Endodermal cell (in vitro differentiated cells): ENCODE measurements at regions not wholly inside any gene's neighbourhood (a gene's known extent, or its start where the extent isn't known, plus 50 kb on each side); places are given as distances from the start of the nearest gene placed in this dataset.

Experiments used
- DNase-seq: peaks from one replicate; pipeline ENCODE4 v3.0.0-alpha.2; 2017
- H3K27ac ChIP-seq: 2 replicates; pipeline ENCODE4 v1.5.1; 2013; ENCODE audit warnings: mild to moderate bottlenecking, low read depth, low read length, moderate library complexity
- H3K27me3 ChIP-seq: 2 replicates; pipeline ENCODE4 v1.6.1; 2013; ENCODE audit warnings: mild to moderate bottlenecking, low read length, moderate library complexity; ENCODE audit not compliant: insufficient read depth, control insufficient read depth, poor library complexity, severe bottlenecking
- H3K36me3 ChIP-seq: 2 replicates; pipeline ENCODE4 v1.7.0; 2013; ENCODE audit warnings: mild to moderate bottlenecking, low read length, moderate library complexity; ENCODE audit not compliant: control insufficient read depth, insufficient read depth
- H3K4me1 ChIP-seq: one replicate; pipeline ENCODE4 v1.7.0; 2013; ENCODE audit warnings: low read length; ENCODE audit not compliant: control insufficient read depth, insufficient read depth
- H3K4me3 ChIP-seq: 2 replicates; pipeline ENCODE4 v1.5.1; 2013; ENCODE audit warnings: mild to moderate bottlenecking, low read length, moderate library complexity
- H3K9ac ChIP-seq: 2 replicates; pipeline ENCODE4 v1.6.1; 2013; ENCODE audit warnings: mild to moderate bottlenecking, low read length, moderate library complexity; ENCODE audit not compliant: poor library complexity, severe bottlenecking; ENCODE audit errors: extremely low read depth
- H3K9me3 ChIP-seq: 2 replicates; pipeline ENCODE4 v1.6.1; 2013; ENCODE audit warnings: mild to moderate bottlenecking, low read length, moderate library complexity; ENCODE audit not compliant: control insufficient read depth
- H3K27ac Mint-ChIP-seq: 2 replicates; pipeline ENCODE4 v1.8.0; 2020; ENCODE audit warnings: mixed read lengths
- H3K27me3 Mint-ChIP-seq: 2 replicates; pipeline ENCODE4 v1.8.0; 2021; ENCODE audit warnings: mild to moderate bottlenecking, mixed read lengths; ENCODE audit not compliant: insufficient read depth
- H3K36me3 Mint-ChIP-seq: 2 replicates; pipeline ENCODE4 v1.8.0; 2020; ENCODE audit warnings: low read depth, mixed read lengths
- H3K4me1 Mint-ChIP-seq: 2 replicates; pipeline ENCODE4 v1.8.0; 2020; ENCODE audit warnings: mixed read lengths
- H3K4me3 Mint-ChIP-seq: 2 replicates; pipeline ENCODE4 v1.8.0; 2020; ENCODE audit warnings: mild to moderate bottlenecking, moderate library complexity, mixed read lengths
- H3K9me3 Mint-ChIP-seq: 2 replicates; pipeline ENCODE4 v1.8.0; 2020; ENCODE audit warnings: mild to moderate bottlenecking, mixed read lengths
- CTCF ChIP-seq: fragments of 200-600 bp; sonication (generic); conservative IDR thresholded peaks from 2 replicates; pipeline ENCODE4 v1.5.0; 2021; ENCODE audit warnings: antibody characterized with exemption, mild to moderate bottlenecking
- WGBS, 2 experiments: methylation state at CpG; one replicate each; pipeline versions ENCODE4 v1.1.5 to v1.1.7; 2013; ENCODE audit warnings: missing lambda C conversion rate in 2 of 2, mixed read lengths in 1 of 2; ENCODE audit not compliant: insufficient coverage in 1 of 2, insufficient read length in 1 of 2; 5-methylcytosine and 5-hydroxymethylcytosine counted together

- Histone ChIP-seq H3K4me1 (no peaks in the 10 kb centered on the region), H3K9ac (no peak overlapping the region), H3K9me3 (no peaks in the 10 kb centered on the region), H3K36me3 (no peaks in the 10 kb centered on the region), H3K4me3 (no peak overlapping the region), H3K27ac (no peak overlapping the region), H3K27me3 (no peaks in the 10 kb centered on the region)
- H3K27ac Mint-ChIP-seq, result no peak overlapping the region
- no peak overlapping the region for H3K4me3 Mint-ChIP-seq
- H3K4me1 Mint-ChIP-seq, result peaks cover 6% of the 10 kb centered on the region
- no peak for DNase-seq
- H3K27me3 Mint-ChIP-seq, result peaks cover 5% of the 10 kb centered on the region
- H3K36me3 Mint-ChIP-seq, result no peaks in the 10 kb centered on the region
- 98 to 100% methylated on average over 1 of the region's 1 CpG for WGBS, 2 experiments
- no peaks in the 10 kb centered on the region for H3K9me3 Mint-ChIP-seq
- TF ChIP-seq CTCF, result no peak
Observed at GRCh38 chr2:207324001-207324400, 158.3 kb upstream of the KLF7 start.

GRCh38 chr2:207327513-207327912 lies 161.8 kb upstream of the KLF7 start:
- H3K9ac ChIP-seq, result no peak overlapping the region
- no peak for TF ChIP-seq CTCF
- no peak overlapping the region for H3K4me3 ChIP-seq
- Mint-ChIP-seq H3K36me3 (no peaks in the 10 kb centered on the region), H3K9me3 (no peaks in the 10 kb centered on the region), H3K27me3 (peaks cover 7% of the 10 kb centered on the region), H3K4me3 (no peak overlapping the region), H3K27ac (no peak overlapping the region), H3K4me1 (peaks cover 13% of the 10 kb centered on the region)
- DNase-seq, result no peak
- H3K27me3 ChIP-seq, result no peaks in the 10 kb centered on the region
- 93 to 100% methylated on average over 1 of the region's 1 CpG for WGBS, 2 experiments
- no peaks in the 10 kb centered on the region for H3K9me3 ChIP-seq
- H3K27ac ChIP-seq, result no peak overlapping the region
- H3K36me3 ChIP-seq, result no peaks in the 10 kb centered on the region
- no peaks in the 10 kb centered on the region for H3K4me1 ChIP-seq

- Histone ChIP-seq H3K4me3 (no peak overlapping the region), H3K27me3 (no peaks in the 10 kb centered on the region), H3K36me3 (no peaks in the 10 kb centered on the region), H3K27ac (no peak overlapping the region), H3K9ac (no peak overlapping the region), H3K4me1 (no peaks in the 10 kb centered on the region), H3K9me3 (no peaks in the 10 kb centered on the region)
- H3K27ac Mint-ChIP-seq, result no peak overlapping the region
- H3K36me3 Mint-ChIP-seq, result no peaks in the 10 kb centered on the region
- no peak for DNase-seq
- 80 to 86% methylated on average over 1 of the region's 1 CpG for WGBS, 2 experiments
- no peaks in the 10 kb centered on the region for H3K9me3 Mint-ChIP-seq
- peaks cover 3% of the 10 kb centered on the region for H3K27me3 Mint-ChIP-seq
- no peak overlapping the region for H3K4me3 Mint-ChIP-seq
- TF ChIP-seq CTCF, result no peak
- H3K4me1 Mint-ChIP-seq, result peaks cover 13% of the 10 kb centered on the region
Observed at GRCh38 chr2:207328944-207329386, 163.2 kb upstream of the KLF7 start.
